Transverse colon (tissue), 4 donors: ENCODE measurements at regions not wholly inside any gene's neighbourhood (a gene's known extent, or its start where the extent isn't known, plus 50 kb on each side); places are given as distances from the start of the nearest gene placed in this dataset.

Source experiments
- DNase-seq: peaks from one replicate; pipeline ENCODE4 v3.0.0-alpha.2; 2019
- H3K27ac ChIP-seq, 4 donors: fragments of 200-600 bp; sonication (generic); 2 replicates each; pipeline ENCODE4 v1.5.1; 2016 to 2018; ENCODE audit warnings: inconsistent platforms in 4 of 4
- H3K27me3 ChIP-seq: fragments of 200-600 bp; sonication (generic); 2 replicates; pipeline ENCODE4 v1.5.1; 2017; ENCODE audit warnings: inconsistent platforms
- H3K36me3 ChIP-seq, 4 donors: fragments of 200-600 bp; sonication (generic); 2 replicates each; pipeline ENCODE4 v1.5.1; 2017 to 2019; ENCODE audit warnings: inconsistent platforms in 4 of 4
- H3K4me1 ChIP-seq, 4 donors: fragments of 200-600 bp; sonication (generic); 2 replicates each; pipeline ENCODE4 v1.5.1; 2017 to 2020; ENCODE audit warnings: inconsistent platforms in 4 of 4
- H3K4me3 ChIP-seq, 4 donors: fragments of 200-600 bp; sonication (generic); 1 replicate in 1 of 4; 2 replicates in 3 of 4; pipeline versions ENCODE4 v1.5.1 to v1.6.1; 2017 to 2019; ENCODE audit warnings: inconsistent platforms in 4 of 4
- H3K9me3 ChIP-seq, 2 donors: fragments of 200-600 bp; sonication (generic); 2 replicates each; pipeline ENCODE4 v1.5.1; 2017 to 2019; ENCODE audit warnings: inconsistent platforms in 2 of 2
- EP300 ChIP-seq: sonication (generic); formaldehyde crosslinking; IDR thresholded peaks from one replicate; pipeline ENCODE4 v1.6.1; 2017; ENCODE audit warnings: antibody characterized with exemption, low read depth
- POLR2A ChIP-seq: fragments of 450-650 bp; IDR thresholded peaks from one replicate; pipeline ENCODE4 v1.6.1; 2016; ENCODE audit warnings: antibody characterized with exemption, mild to moderate bottlenecking, moderate library complexity
- POLR2AphosphoS5 ChIP-seq, 3 donors: sonication (generic); formaldehyde crosslinking; IDR thresholded peaks; one replicate each; pipeline ENCODE4 v1.6.1; 2016; ENCODE audit warnings: antibody characterized with exemption in 3 of 3
- WGBS, 2 donors: methylation state at CpG; one replicate each; pipeline ENCODE4 v1.1.5; 2018; ENCODE audit warnings: low coverage in 1 of 2; 5-methylcytosine and 5-hydroxymethylcytosine counted together
- in situ Hi-C, 4 donors: fragments of 200-750 bp; cut with MboI; loops; one replicate each; pipeline versions ENCODE4 v1.15.0 to v1.15.1; 2017; ENCODE audit warnings: low sequenced_read_pairs in 3 of 4, low pct_ligation_motif_present in 1 of 4, low pct_unique_long_range_greater_than_20kb in 1 of 4
- intact Hi-C: fragments of 100-400 bp; cut with DNase I; formaldehyde crosslinking; loops from one replicate; pipeline ENCODE4 v1.15.1; 2023; ENCODE audit warnings: low total_unique reads
- TF ChIP-seq, protein P1 (sequence below), 5 experiments: fragments of 200-600 bp in 3 of 5; fragments of 450-650 bp in 2 of 5; sonication (generic) in 3 of 5; IDR thresholded peaks; 1 replicate in 2 of 5; 2 replicates in 3 of 5; pipeline ENCODE4 v1.5.1; 2016 to 2017; ENCODE audit warnings: antibody characterized with exemption in 5 of 5, inconsistent platforms in 3 of 5, mild to moderate bottlenecking in 2 of 5, moderate library complexity in 1 of 5

DNA sequence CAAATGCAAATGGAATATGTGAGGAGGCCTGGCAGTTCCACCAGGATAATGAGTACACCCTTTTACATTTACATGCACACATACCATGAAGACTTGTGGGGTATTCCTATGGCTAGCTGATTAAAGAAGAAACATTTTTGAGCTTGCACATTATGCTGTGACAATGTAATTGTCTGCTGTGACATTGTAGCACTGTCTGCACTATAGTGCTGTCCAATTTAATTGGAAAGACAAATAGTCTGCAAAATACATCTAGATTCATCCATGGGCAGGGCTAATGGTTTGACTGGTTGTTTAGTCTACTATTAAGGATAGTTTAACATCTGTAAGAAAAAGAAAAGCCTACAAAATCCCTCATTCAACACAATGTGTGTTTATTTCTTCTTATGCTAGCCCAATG, 1005.6 kb upstream of the LRFN5 start:
- no peak for DNase-seq
- no peak overlapping the region for H3K4me3 ChIP-seq
- TF ChIP-seq, protein P1, sequence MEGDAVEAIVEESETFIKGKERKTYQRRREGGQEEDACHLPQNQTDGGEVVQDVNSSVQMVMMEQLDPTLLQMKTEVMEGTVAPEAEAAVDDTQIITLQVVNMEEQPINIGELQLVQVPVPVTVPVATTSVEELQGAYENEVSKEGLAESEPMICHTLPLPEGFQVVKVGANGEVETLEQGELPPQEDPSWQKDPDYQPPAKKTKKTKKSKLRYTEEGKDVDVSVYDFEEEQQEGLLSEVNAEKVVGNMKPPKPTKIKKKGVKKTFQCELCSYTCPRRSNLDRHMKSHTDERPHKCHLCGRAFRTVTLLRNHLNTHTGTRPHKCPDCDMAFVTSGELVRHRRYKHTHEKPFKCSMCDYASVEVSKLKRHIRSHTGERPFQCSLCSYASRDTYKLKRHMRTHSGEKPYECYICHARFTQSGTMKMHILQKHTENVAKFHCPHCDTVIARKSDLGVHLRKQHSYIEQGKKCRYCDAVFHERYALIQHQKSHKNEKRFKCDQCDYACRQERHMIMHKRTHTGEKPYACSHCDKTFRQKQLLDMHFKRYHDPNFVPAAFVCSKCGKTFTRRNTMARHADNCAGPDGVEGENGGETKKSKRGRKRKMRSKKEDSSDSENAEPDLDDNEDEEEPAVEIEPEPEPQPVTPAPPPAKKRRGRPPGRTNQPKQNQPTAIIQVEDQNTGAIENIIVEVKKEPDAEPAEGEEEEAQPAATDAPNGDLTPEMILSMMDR (IDR thresholded peaks at IDR 0.05): no peak
- TF ChIP-seq POLR2A (no peak), EP300 (no peak), POLR2AphosphoS5 (IDR thresholded peaks at IDR 0.05) (no peak)
- no peaks in the 10 kb centered on the region for H3K4me1 ChIP-seq
- no peaks in the 10 kb centered on the region for H3K27me3 ChIP-seq
- no peak overlapping the region for H3K27ac ChIP-seq
- intact Hi-C loops (no loop called here), in situ Hi-C loops (no loop called here)
- H3K9me3 ChIP-seq: peaks cover 0 to 4% of the 10 kb centered on the region in 2 donors
- no peaks in the 10 kb centered on the region for H3K36me3 ChIP-seq

DNA sequence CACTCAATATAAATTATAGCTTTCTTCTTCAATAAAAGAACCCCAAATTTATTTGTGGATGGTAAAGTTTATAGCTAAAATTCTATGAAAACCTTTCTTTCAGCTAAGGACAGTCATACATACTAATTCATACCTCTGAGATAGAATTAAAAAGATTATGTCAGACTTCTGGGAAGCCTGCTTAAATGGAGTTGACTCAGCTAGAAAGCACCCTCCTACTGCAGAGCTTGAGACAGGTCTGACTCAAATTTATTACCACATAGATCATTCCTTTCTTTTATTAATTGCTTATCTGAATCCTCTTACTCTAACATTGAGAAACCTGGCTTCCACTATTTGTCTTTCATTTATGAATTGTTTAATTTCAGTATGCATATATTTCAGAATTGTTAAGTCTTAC, 1007.0 kb upstream of the LRFN5 start:
- intact Hi-C loops (no loop called here), in situ Hi-C loops (no loop called here)
- Histone ChIP-seq H3K4me3 (no peak overlapping the region), H3K4me1 (no peaks in the 10 kb centered on the region), H3K36me3 (no peaks in the 10 kb centered on the region), H3K9me3 (peaks cover 0 to 4% of the 10 kb centered on the region in 2 donors), H3K27ac (no peak overlapping the region), H3K27me3 (no peaks in the 10 kb centered on the region)
- no peak for DNase-seq
- TF ChIP-seq POLR2A (no peak), POLR2AphosphoS5 (IDR thresholded peaks at IDR 0.05) (no peak), EP300 (no peak)
- TF ChIP-seq, protein P1 (IDR thresholded peaks at IDR 0.05): no peak

DNA sequence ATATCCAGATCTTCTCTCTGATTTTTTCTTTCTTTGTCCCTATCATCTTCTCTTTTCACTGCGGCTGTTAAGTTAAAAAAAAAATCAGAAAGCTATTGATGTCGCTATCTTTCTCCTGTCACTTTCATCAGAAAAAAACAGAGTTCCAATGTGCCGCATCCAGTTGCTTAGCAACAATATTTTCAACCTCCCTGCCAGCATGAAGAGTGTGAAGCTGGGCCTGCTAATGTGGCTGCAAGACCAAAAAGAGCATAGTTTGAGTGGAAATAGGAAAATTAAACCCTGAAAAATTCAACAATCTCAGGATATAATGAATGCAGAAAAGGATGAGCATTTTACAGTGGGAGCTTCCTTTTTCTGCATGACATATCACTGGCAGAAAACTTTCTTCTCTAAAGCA, 1025.4 kb upstream of the LRFN5 start:
- no peaks in the 10 kb centered on the region for H3K27me3 ChIP-seq
- no peaks in the 10 kb centered on the region for H3K4me1 ChIP-seq
- no peaks in the 10 kb centered on the region for H3K36me3 ChIP-seq
- WGBS, 2 donors: 62 to 92% methylated on average over 3 of the region's 3 CpGs
- in situ Hi-C loops: no loop called here
- H3K27ac ChIP-seq: no peak overlapping the region
- no peak overlapping the region for H3K4me3 ChIP-seq
- no peaks in the 10 kb centered on the region for H3K9me3 ChIP-seq
- intact Hi-C loops: no loop called here
- no peak for DNase-seq
- TF ChIP-seq POLR2AphosphoS5 (IDR thresholded peaks at IDR 0.05) (no peak), EP300 (no peak), POLR2A (no peak)
- TF ChIP-seq, protein P1 (IDR thresholded peaks at IDR 0.05): no peak

DNA sequence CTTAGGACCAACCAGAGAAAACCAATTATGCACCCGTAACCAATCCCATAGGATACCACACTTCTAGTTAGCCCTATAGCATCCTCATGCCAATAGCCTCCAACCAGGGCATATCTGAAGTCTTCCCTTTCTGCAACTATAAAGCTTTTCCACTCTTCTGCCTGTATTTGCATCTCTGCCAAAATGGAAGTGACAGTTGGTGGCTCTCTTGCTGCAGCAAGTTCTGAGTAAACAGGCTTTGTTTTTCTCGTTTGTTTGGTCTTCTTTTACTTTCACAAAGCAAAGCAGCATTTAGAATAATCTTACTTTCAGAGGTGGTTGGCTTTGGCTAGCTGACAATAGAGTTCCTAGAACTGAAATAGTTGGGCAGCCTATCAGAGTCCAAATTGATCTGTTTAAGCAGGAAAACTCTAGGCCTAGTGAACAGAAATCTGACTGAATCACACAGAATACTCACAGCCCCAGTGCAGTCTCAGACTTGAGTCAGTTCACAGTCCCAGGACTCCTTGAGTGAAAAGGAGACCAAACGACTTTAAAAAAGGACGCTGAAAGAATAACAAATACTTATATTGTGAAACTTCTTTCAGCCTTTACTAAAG, 1029.7 kb upstream of the LRFN5 start:
- no peaks in the 10 kb centered on the region for H3K9me3 ChIP-seq
- H3K36me3 ChIP-seq: no peaks in the 10 kb centered on the region
- whole genome bisulfite sequencing, 2 donors: 59 to 70% methylated on average over 4 of the region's 4 CpGs
- intact Hi-C loops (no loop called here), in situ Hi-C loops (no loop called here)
- no peaks in the 10 kb centered on the region for H3K4me1 ChIP-seq
- no peaks in the 10 kb centered on the region for H3K27me3 ChIP-seq
- no peak overlapping the region for H3K4me3 ChIP-seq
- TF ChIP-seq POLR2AphosphoS5 (IDR thresholded peaks at IDR 0.05) (no peak), POLR2A (no peak), EP300 (no peak)
- TF ChIP-seq, protein P1 (IDR thresholded peaks at IDR 0.05): no peak
- DNase-seq: no peak
- no peak overlapping the region for H3K27ac ChIP-seq
